Loucy (cell line): ENCODE measurements at regions not wholly inside any gene's neighbourhood (a gene's known extent, or its start where the extent isn't known, plus 50 kb on each side); places are given as distances from the start of the nearest gene placed in this dataset.

Source experiments
- H2AFZ ChIP-seq: fragments of 200-600 bp; sonication (generic); 2 replicates; pipeline ENCODE4 v1.6.0; 2016; ENCODE audit warnings: antibody characterized with exemption, mild to moderate bottlenecking, low read length, moderate library complexity
- H3F3A ChIP-seq: fragments of 200-600 bp; 2 replicates; pipeline ENCODE4 v1.6.0; 2016; ENCODE audit warnings: antibody characterized with exemption, low read depth, mild to moderate bottlenecking
- H3K27me3 ChIP-seq: fragments of 200-600 bp; sonication (generic); 2 replicates; pipeline ENCODE4 v1.6.1; 2014; ENCODE audit warnings: low read length, mild to moderate bottlenecking; ENCODE audit not compliant: insufficient read depth, poor library complexity, severe bottlenecking
- H3K36me3 ChIP-seq: fragments of 200-600 bp; sonication (generic); 2 replicates; pipeline ENCODE4 v1.6.1; 2016; ENCODE audit warnings: low read length; ENCODE audit not compliant: insufficient read depth
- H3K4me1 ChIP-seq: fragments of 200-600 bp; sonication (generic); 2 replicates; pipeline ENCODE4 v1.5.1; 2014; ENCODE audit warnings: low read length, mild to moderate bottlenecking; ENCODE audit not compliant: insufficient read depth, poor library complexity, severe bottlenecking
- H3K4me2 ChIP-seq: fragments of 200-600 bp; sonication (generic); 2 replicates; pipeline ENCODE4 v1.6.0; 2014; ENCODE audit warnings: antibody characterized with exemption, low read length, low read depth, mild to moderate bottlenecking; ENCODE audit not compliant: poor library complexity, severe bottlenecking
- H3K4me3 ChIP-seq: fragments of 200-600 bp; sonication (generic); 2 replicates; pipeline ENCODE4 v1.5.1; 2014; ENCODE audit warnings: low read length, mild to moderate bottlenecking, mixed read lengths; ENCODE audit not compliant: poor library complexity, severe bottlenecking
- H3K79me2 ChIP-seq: fragments of 200-600 bp; sonication (generic); 2 replicates; pipeline ENCODE4 v1.6.1; 2014; ENCODE audit warnings: low read length; ENCODE audit not compliant: insufficient read depth
- H3K9ac ChIP-seq: fragments of 200-600 bp; sonication (generic); 2 replicates; pipeline ENCODE4 v1.6.0; 2014; ENCODE audit warnings: mild to moderate bottlenecking, low read depth, low read length, moderate library complexity; ENCODE audit not compliant: poor library complexity, severe bottlenecking
- H3K9me2 ChIP-seq: fragments of 200-600 bp; sonication (generic); replicated peaks from 2 replicates; pipeline ENCODE4 v1.6.1; 2016; ENCODE audit warnings: low read depth, low read length, mixed read lengths
- H3K9me3 ChIP-seq: fragments of 200-600 bp; sonication (generic); 2 replicates; pipeline ENCODE4 v1.6.1; 2014; ENCODE audit warnings: mild to moderate bottlenecking, antibody characterized with exemption, low read length, low read depth; ENCODE audit not compliant: insufficient read depth
- H4K20me1 ChIP-seq: fragments of 200-600 bp; sonication (generic); 2 replicates; pipeline ENCODE4 v1.6.0; 2014; ENCODE audit warnings: antibody characterized with exemption, low read length, mild to moderate bottlenecking; ENCODE audit not compliant: insufficient read depth, poor library complexity, severe bottlenecking
- CTCF ChIP-seq: fragments of 200-600 bp; sonication (generic); conservative IDR thresholded peaks from 2 replicates; pipeline ENCODE4 v1.5.1; 2014; ENCODE audit warnings: mild to moderate bottlenecking, antibody characterized with exemption, low read length
- EZH2phosphoT487 ChIP-seq: fragments of 200-600 bp; IDR thresholded peaks from 2 replicates; pipeline ENCODE4 v1.6.1; 2018; ENCODE audit warnings: antibody characterized with exemption, mild to moderate bottlenecking, moderate library complexity, borderline replicate concordance

GRCh38 chr2:72051204-72051603, 96.5 kb downstream of the CYP26B1 start:
- no peak for TF ChIP-seq CTCF
- TF ChIP-seq EZH2phosphoT487: no peak
- no peak overlapping the region for H2AFZ ChIP-seq
- no peaks in the 10 kb centered on the region for H3K4me1 ChIP-seq
- H3K79me2 ChIP-seq: no peaks in the 10 kb centered on the region
- H3F3A ChIP-seq: no peaks in the 10 kb centered on the region
- H3K9ac ChIP-seq: no peak overlapping the region
- H3K36me3 ChIP-seq: no peaks in the 10 kb centered on the region
- no peak overlapping the region for H3K4me3 ChIP-seq
- no peaks in the 10 kb centered on the region for H3K9me3 ChIP-seq
- H3K27me3 ChIP-seq: no peaks in the 10 kb centered on the region
- no peak overlapping the region for H3K4me2 ChIP-seq
- H4K20me1 ChIP-seq: no peaks in the 10 kb centered on the region
- H3K9me2 ChIP-seq: no peaks in the 10 kb centered on the region

GRCh38 chr2:72050734-72051133, 96.9 kb downstream of the CYP26B1 start:
- TF ChIP-seq CTCF (no peak), EZH2phosphoT487 (no peak)
- Histone ChIP-seq H2AFZ (no peak overlapping the region), H3K9ac (no peak overlapping the region), H3K9me2 (no peaks in the 10 kb centered on the region), H3K9me3 (no peaks in the 10 kb centered on the region), H4K20me1 (no peaks in the 10 kb centered on the region), H3K4me3 (no peak overlapping the region), H3K4me1 (no peaks in the 10 kb centered on the region), H3K27me3 (no peaks in the 10 kb centered on the region), H3K4me2 (no peak overlapping the region), H3K36me3 (no peaks in the 10 kb centered on the region), H3K79me2 (no peaks in the 10 kb centered on the region), H3F3A (no peaks in the 10 kb centered on the region)

- Histone ChIP-seq H3K79me2 (no peaks in the 10 kb centered on the region), H3K36me3 (no peaks in the 10 kb centered on the region), H2AFZ (no peak overlapping the region), H3K9me3 (no peaks in the 10 kb centered on the region), H3K4me1 (no peaks in the 10 kb centered on the region), H4K20me1 (no peaks in the 10 kb centered on the region), H3K9ac (no peak overlapping the region), H3K9me2 (no peaks in the 10 kb centered on the region), H3K4me2 (no peak overlapping the region), H3F3A (no peaks in the 10 kb centered on the region), H3K27me3 (no peaks in the 10 kb centered on the region), H3K4me3 (no peak overlapping the region)
- TF ChIP-seq EZH2phosphoT487: no peak
- no peak for TF ChIP-seq CTCF
Observed at GRCh38 chr2:72048881-72049477, 98.7 kb downstream of the CYP26B1 start.
